ENCODE measurements at regions not wholly inside any gene's neighbourhood (a gene's known extent, or its start where the extent isn't known, plus 50 kb on each side); places are given as distances from the start of the nearest gene placed in this dataset.

GRCh38 chr5:172556262-172556661 is 84.8 kb upstream of the NEURL1B start:
- H2BK5ac ChIP-seq (ENCODE audit: low read depth, low read length), result no peak overlapping the region
- no peak overlapping the region for H4K8ac ChIP-seq (ENCODE audit: extremely low read depth, insufficient read depth, low read length)
- no peaks in the 10 kb centered on the region for H3K36me3 ChIP-seq (ENCODE audit: control insufficient read depth in 2 of 4, insufficient read depth in 4 of 4, low read length in 3 of 4)
- H3K79me2 ChIP-seq (ENCODE audit: control insufficient read depth in 1 of 2, insufficient read depth in 2 of 2, low read length in 2 of 2), result no peaks in the 10 kb centered on the region
- no peaks in the 10 kb centered on the region for H3K79me1 ChIP-seq (ENCODE audit: low read depth, low read length)
- H2BK15ac ChIP-seq (ENCODE audit: low read length), result no peak overlapping the region
- H3K18ac ChIP-seq (ENCODE audit: extremely low read depth, low read length), result no peak overlapping the region
- DNase-seq (ENCODE audit: low read depth in 1 of 2, low spot score in 2 of 2) (no peak), FAIRE-seq (no peak)
- H3K4ac ChIP-seq (replicated peaks; ENCODE audit: insufficient read length, low read depth, low read length), result no peak overlapping the region
- no peak overlapping the region for H2BK12ac ChIP-seq (ENCODE audit: low read depth, low read length)
- no peak overlapping the region for H4K91ac ChIP-seq (replicated peaks; ENCODE audit: insufficient read length, low read length)
- H3K27ac ChIP-seq (ENCODE audit: low read depth, low read length), result no peak overlapping the region
- no peak overlapping the region for H3K14ac ChIP-seq (ENCODE audit: insufficient read length)
- H4K5ac ChIP-seq (ENCODE audit: insufficient read length, low read depth, low read length), result no peak overlapping the region
- H3K9ac ChIP-seq (replicated peaks in 1 of 4; ENCODE audit: extremely low read depth in 1 of 4, low read depth in 3 of 4, low read length in 3 of 4), result no peak overlapping the region
- ChIA-PET POLR2A (ENCODE audit: partially characterized antibody) (interaction anchor here (1.2 to 1.6 kb wide), 2 partner anchors 9 to 13 kb away, joined by 3 to 4 read pairs; no protein-coding TSS in a partner anchor), CTCF (ENCODE audit: partially characterized antibody) (interaction anchor here (0.5 to 1.4 kb wide), 3 partner anchors 84 to 116 kb away, joined by 3 to 5 read pairs (median 3); no protein-coding TSS in a partner anchor)
- H2BK20ac ChIP-seq (ENCODE audit: low read length), result no peak overlapping the region
- TF ChIP-seq SP2 (IDR thresholded peaks at IDR 0.05; ENCODE audit: low read length) (no peak), GTF2F1 (IDR thresholded peaks at IDR 0.05; ENCODE audit: borderline replicate concordance, low read depth, low read length) (no peak), CEBPB (IDR thresholded peaks at IDR 0.05; ENCODE audit: low read depth, low read length) (no peak), TAF1 (IDR thresholded peaks at IDR 0.05; ENCODE audit: low read depth, low read length) (no peak), KDM4A (IDR thresholded peaks at IDR 0.05; ENCODE audit: low read depth, low read length, severe bottlenecking) (no peak)
- no peak overlapping the region for H2AFZ ChIP-seq (ENCODE audit: low read length)
- peaks cover 0 to 3% (median 0%) of the 10 kb centered on the region in 4 experiments; a peak in 2 of 7 replicates for H3K27me3 ChIP-seq (replicated peaks in 1 of 4; ENCODE audit: control insufficient read depth in 3 of 4, extremely low read depth in 1 of 4, insufficient read depth in 3 of 4, low read length in 3 of 4)
- no peak overlapping the region for H3K23ac ChIP-seq (ENCODE audit: insufficient read length)
- H3K4me2 ChIP-seq (ENCODE audit: insufficient read depth in 1 of 2, low read depth in 2 of 2, low read length in 2 of 2), result no peak overlapping the region
- no peak overlapping the region for H2BK120ac ChIP-seq (replicated peaks; ENCODE audit: low read depth, low read length)
- peaks cover 0 to 6% (median 0%) of the 10 kb centered on the region in 4 experiments; a peak in 2 of 7 replicates for H3K4me1 ChIP-seq (replicated peaks in 1 of 4; ENCODE audit: control insufficient read depth in 3 of 4, insufficient read depth in 4 of 4, low read length in 3 of 4)
- no peaks in the 10 kb centered on the region for H3K9me3 ChIP-seq (ENCODE audit: insufficient read depth in 2 of 2, low read depth in 1 of 2, low read length in 1 of 2)
- no peaks in the 10 kb centered on the region for H3K23me2 ChIP-seq (ENCODE audit: low read depth, low read length)
- H4K20me1 ChIP-seq (replicated peaks in 1 of 2; ENCODE audit: control insufficient read depth in 1 of 2, insufficient read depth in 2 of 2, low read length in 2 of 2), result no peaks in the 10 kb centered on the region
- H3K56ac ChIP-seq (replicated peaks; ENCODE audit: insufficient read length, low read depth, low read length), result no peak overlapping the region
- no peak overlapping the region for H2AK5ac ChIP-seq (ENCODE audit: low read depth, low read length)
- no peak overlapping the region for H3K4me3 ChIP-seq (ENCODE audit: extremely low read depth in 1 of 4, insufficient read depth in 2 of 4, low read depth in 3 of 4, low read length in 4 of 4)
- 90% methylated on average over 3 of the region's 3 CpGs; no CpG with 5 or more reads in 1 of the 2 experiments for WGBS, 2 experiments (ENCODE audit: extremely low coverage in 1 of 2, insufficient coverage in 1 of 2, insufficient read length in 1 of 2, insufficient replicate concordance in 2 of 2, low coverage in 1 of 2, low lambda C conversion rate in 2 of 2, missing lambda C conversion rate in 1 of 2)

Data from H1 (cell line).